H1 (cell line): ENCODE measurements at regions not wholly inside any gene's neighbourhood (a gene's known extent, or its start where the extent isn't known, plus 50 kb on each side); places are given as distances from the start of the nearest gene placed in this dataset.

Experiments used
- CTCF ChIA-PET: fragments of 300-600 bp; sonication (Branson Sonifier 250); formaldehyde crosslinking; loops from one replicate; lab custom pipeline; 2021; ENCODE audit not compliant: partially characterized antibody; lab: Charles Lee
- POLR2A ChIA-PET: fragments of 300-600 bp; sonication (Branson Sonifier 250); formaldehyde crosslinking; loops from one replicate; lab custom pipeline; 2021; ENCODE audit warnings: inconsistent platforms; ENCODE audit not compliant: partially characterized antibody; lab: Charles Lee
- DNase-seq, 2 experiments: peaks; one replicate each; pipeline versions ENCODE4 v3.0.0 to v3.0.0-alpha.2; 2010 to 2022; ENCODE audit warnings: low spot score in 2 of 2, low read depth in 1 of 2, mixed read lengths in 1 of 2
- FAIRE-seq: peaks from 2 replicates; lab custom pipeline; 2011; peaks lifted over from hg19 to GRCh38; lab: Jason Lieb, UNC
- H2AFZ ChIP-seq: 2 replicates; pipeline ENCODE4 v1.8.1; 2012; ENCODE audit warnings: low read length, inconsistent platforms
- H2AK5ac ChIP-seq: 2 replicates; pipeline ENCODE4 v1.6.1; 2013; ENCODE audit warnings: low read depth, low read length
- H2BK120ac ChIP-seq: replicated peaks from 2 replicates; pipeline ENCODE3; 2013; ENCODE audit warnings: low read depth, low read length, inconsistent platforms
- H2BK12ac ChIP-seq: 2 replicates; pipeline ENCODE4 v1.6.1; 2013; ENCODE audit warnings: low read depth, low read length
- H2BK15ac ChIP-seq: 2 replicates; pipeline ENCODE4 v1.6.1; 2013; ENCODE audit warnings: low read length
- H2BK20ac ChIP-seq: 2 replicates; pipeline ENCODE4 v1.6.1; 2013; ENCODE audit warnings: low read length
- H2BK5ac ChIP-seq: 2 replicates; pipeline ENCODE4 v1.6.1; 2013; ENCODE audit warnings: low read depth, low read length
- H3K14ac ChIP-seq: 2 replicates; pipeline ENCODE4 v1.6.1; 2013; ENCODE audit warnings: inconsistent platforms; ENCODE audit not compliant: insufficient read length
- H3K18ac ChIP-seq: 2 replicates; pipeline ENCODE4 v1.6.1; 2013; ENCODE audit warnings: low read length; ENCODE audit errors: extremely low read depth
- H3K23ac ChIP-seq: 2 replicates; pipeline ENCODE4 v1.6.1; 2013; ENCODE audit warnings: inconsistent platforms; ENCODE audit not compliant: insufficient read length
- H3K23me2 ChIP-seq: 2 replicates; pipeline ENCODE4 v1.6.1; 2013; ENCODE audit warnings: low read depth, low read length
- H3K27ac ChIP-seq: 2 replicates; pipeline ENCODE4 v1.6.1; 2011; ENCODE audit warnings: low read depth, low read length, inconsistent platforms
- H3K27me3 ChIP-seq, 4 experiments: replicated peaks in 1 of 4; 1 replicate in 1 of 4; 2 replicates in 3 of 4; pipeline versions ENCODE4 v1.6.1 to v1.8.1; 2011 to 2013; ENCODE audit warnings: low read length in 3 of 4, mild to moderate bottlenecking in 3 of 4, inconsistent platforms in 2 of 4, mixed read lengths in 2 of 4, moderate library complexity in 1 of 4; ENCODE audit not compliant: control insufficient read depth in 3 of 4, insufficient read depth in 3 of 4; ENCODE audit errors: extremely low read depth in 1 of 4
- H3K36me3 ChIP-seq, 4 experiments: 2 replicates each; pipeline versions ENCODE4 v1.6.1 to v1.8.1; 2011 to 2013; ENCODE audit warnings: mild to moderate bottlenecking in 4 of 4, low read length in 3 of 4, moderate library complexity in 2 of 4, control low read depth in 1 of 4, inconsistent platforms in 1 of 4; ENCODE audit not compliant: insufficient read depth in 4 of 4, control insufficient read depth in 2 of 4
- H3K4ac ChIP-seq: replicated peaks from 2 replicates; pipeline ENCODE3; 2013; ENCODE audit warnings: low read length, low read depth, mixed read lengths, inconsistent platforms; ENCODE audit not compliant: insufficient read length
- H3K4me1 ChIP-seq, 4 experiments: replicated peaks in 1 of 4; 1 replicate in 1 of 4; 2 replicates in 3 of 4; pipeline versions ENCODE4 v1.6.1 to v1.8.1; 2011 to 2013; ENCODE audit warnings: low read length in 3 of 4, inconsistent platforms in 2 of 4, mixed read lengths in 1 of 4; ENCODE audit not compliant: insufficient read depth in 4 of 4, control insufficient read depth in 3 of 4
- H3K4me2 ChIP-seq, 2 experiments: 2 replicates each; pipeline versions ENCODE4 v1.6.1 to v1.8.1; 2011 to 2013; ENCODE audit warnings: low read depth in 2 of 2, low read length in 2 of 2, control low read depth in 1 of 2, inconsistent platforms in 1 of 2, mild to moderate bottlenecking in 1 of 2; ENCODE audit not compliant: insufficient read depth in 1 of 2
- H3K4me3 ChIP-seq, 4 experiments: fragments of 200-600, 300-600 bp in 1 of 4; sonication (generic), shearing (Covaris generic), sonication (Bioruptor Twin) in 1 of 4; 2 replicates each; pipeline versions ENCODE4 v1.5.1 to v1.8.1; 2011 to 2016; ENCODE audit warnings: low read length in 4 of 4, low read depth in 3 of 4, control low read depth in 2 of 4, inconsistent platforms in 2 of 4, mild to moderate bottlenecking in 2 of 4, mixed read lengths in 1 of 4, moderate library complexity in 1 of 4; ENCODE audit not compliant: insufficient read depth in 2 of 4; ENCODE audit errors: extremely low read depth in 1 of 4
- H3K56ac ChIP-seq: replicated peaks from 2 replicates; pipeline ENCODE3; 2013; ENCODE audit warnings: low read depth, mild to moderate bottlenecking, mixed read lengths, low read length, inconsistent platforms; ENCODE audit not compliant: insufficient read length
- H3K79me1 ChIP-seq: 2 replicates; pipeline ENCODE4 v1.6.1; 2013; ENCODE audit warnings: low read depth, low read length, control low read depth
- H3K79me2 ChIP-seq, 2 experiments: 2 replicates each; pipeline versions ENCODE4 v1.6.1 to v1.8.1; 2012 to 2013; ENCODE audit warnings: low read length in 2 of 2, mild to moderate bottlenecking in 2 of 2, inconsistent platforms in 1 of 2; ENCODE audit not compliant: insufficient read depth in 2 of 2, control insufficient read depth in 1 of 2
- H3K9ac ChIP-seq, 4 experiments: replicated peaks in 1 of 4; 1 replicate in 1 of 4; 2 replicates in 3 of 4; pipeline versions ENCODE4 v1.6.1 to v1.8.1; 2011 to 2013; ENCODE audit warnings: low read depth in 3 of 4, low read length in 3 of 4, control low read depth in 2 of 4, mild to moderate bottlenecking in 2 of 4, moderate library complexity in 2 of 4, inconsistent platforms in 1 of 4; ENCODE audit errors: extremely low read depth in 1 of 4
- H3K9me3 ChIP-seq, 2 experiments: 2 replicates each; pipeline versions ENCODE4 v1.6.1 to v1.8.1; 2012 to 2013; ENCODE audit warnings: mild to moderate bottlenecking in 2 of 2, moderate library complexity in 2 of 2, control low read depth in 1 of 2, inconsistent platforms in 1 of 2, low read depth in 1 of 2, low read length in 1 of 2, mixed read lengths in 1 of 2; ENCODE audit not compliant: insufficient read depth in 2 of 2
- H4K20me1 ChIP-seq, 2 experiments: replicated peaks in 1 of 2; 2 replicates each; pipeline versions ENCODE3 to v1.8.1; 2011 to 2013; ENCODE audit warnings: inconsistent platforms in 2 of 2, low read length in 2 of 2, mild to moderate bottlenecking in 1 of 2; ENCODE audit not compliant: insufficient read depth in 2 of 2, control insufficient read depth in 1 of 2
- H4K5ac ChIP-seq: 2 replicates; pipeline ENCODE4 v1.6.1; 2013; ENCODE audit warnings: low read length, low read depth, mixed read lengths, inconsistent platforms; ENCODE audit not compliant: insufficient read length
- H4K8ac ChIP-seq: 2 replicates; pipeline ENCODE4 v1.8.0; 2013; ENCODE audit warnings: mild to moderate bottlenecking, moderate library complexity, low read length, inconsistent platforms; ENCODE audit not compliant: insufficient read depth; ENCODE audit errors: extremely low read depth
- H4K91ac ChIP-seq: replicated peaks from 2 replicates; pipeline ENCODE3; 2013; ENCODE audit warnings: low read length, mixed read lengths, inconsistent platforms; ENCODE audit not compliant: insufficient read length
- ATF2 ChIP-seq: IDR thresholded peaks from 2 replicates; pipeline ENCODE4 v1.6.1; 2012; ENCODE audit warnings: low read length, inconsistent platforms
- CTCF ChIP-seq, 3 experiments: IDR thresholded peaks; 1 replicate in 2 of 3; 2 replicates in 1 of 3; pipeline versions ENCODE4 v1.5.1 to v1.6.1; 2011; ENCODE audit warnings: low read length in 3 of 3, mild to moderate bottlenecking in 3 of 3, inconsistent platforms in 2 of 3, low read depth in 1 of 3, moderate library complexity in 1 of 3; ENCODE audit not compliant: insufficient read depth in 1 of 3; ENCODE audit errors: control extremely low read depth in 1 of 3
- GABPA ChIP-seq: IDR thresholded peaks from 2 replicates; pipeline ENCODE4 v1.6.1; 2011; ENCODE audit warnings: mild to moderate bottlenecking, low read length, moderate library complexity, borderline replicate concordance; ENCODE audit not compliant: insufficient read depth
- HDAC6 ChIP-seq: IDR thresholded peaks from one replicate; pipeline ENCODE4 v1.7.1; 2012; ENCODE audit warnings: low read depth, mild to moderate bottlenecking, inconsistent platforms, low read length, moderate library complexity
- NRF1 ChIP-seq: IDR thresholded peaks from 2 replicates; pipeline ENCODE4 v1.6.1; 2011; ENCODE audit warnings: mild to moderate bottlenecking, low read depth, low read length, improper control_type of control experiment
- PHF8 ChIP-seq: fragments of 200-600 bp; sonication (generic); conservative IDR thresholded peaks from 2 replicates; pipeline ENCODE4 v1.7.1; 2012; ENCODE audit warnings: low read depth, mild to moderate bottlenecking, inconsistent platforms, low read length, moderate library complexity
- RXRA ChIP-seq: IDR thresholded peaks from 2 replicates; pipeline ENCODE4 v1.6.1; 2011; ENCODE audit warnings: low read depth, mild to moderate bottlenecking, low read length, moderate library complexity; ENCODE audit not compliant: insufficient read depth
- TBP ChIP-seq: IDR thresholded peaks from 2 replicates; pipeline ENCODE4 v1.6.1; 2011; ENCODE audit warnings: low read depth, low read length, improper control_type of control experiment
- WGBS, 2 experiments: shearing (Covaris generic) in 1 of 2; methylation state at CpG; one replicate each; pipeline versions ENCODE4 v1.1.6 to v1.1.7; 2013 to 2015; ENCODE audit warnings: low lambda C conversion rate in 2 of 2, mixed read lengths in 2 of 2, inconsistent platforms in 1 of 2, low coverage in 1 of 2, missing lambda C conversion rate in 1 of 2; ENCODE audit not compliant: insufficient replicate concordance in 2 of 2, insufficient coverage in 1 of 2, insufficient read length in 1 of 2; ENCODE audit errors: extremely low coverage in 1 of 2, missing lambda C conversion rate in 1 of 2; 5-methylcytosine and 5-hydroxymethylcytosine counted together

- Histone ChIP-seq H2BK15ac (no peak overlapping the region), H4K20me1 (no peaks in the 10 kb centered on the region), H3K4me3 (no peak overlapping the region), H2AK5ac (no peak overlapping the region), H3K9me3 (peaks cover 0 to 5% of the 10 kb centered on the region in 2 experiments; a peak in 1 of 4 replicates), H4K91ac (no peak overlapping the region), H3K79me2 (no peaks in the 10 kb centered on the region), H2BK5ac (no peak overlapping the region), H2BK20ac (no peak overlapping the region), H3K14ac (no peak overlapping the region), H3K27me3 (no peaks in the 10 kb centered on the region), H3K18ac (no peak overlapping the region), H2BK120ac (no peak overlapping the region), H3K23ac (no peak overlapping the region), H3K56ac (no peak overlapping the region), H2AFZ (no peak overlapping the region), H4K5ac (no peak overlapping the region), H2BK12ac (no peak overlapping the region), H3K4ac (no peak overlapping the region), H3K36me3 (no peaks in the 10 kb centered on the region), H4K8ac (no peak overlapping the region), H3K4me2 (no peak overlapping the region), H3K27ac (no peak overlapping the region), H3K9ac (no peak overlapping the region), H3K23me2 (no peaks in the 10 kb centered on the region), H3K79me1 (no peaks in the 10 kb centered on the region), H3K4me1 (no peaks in the 10 kb centered on the region)
- ChIA-PET CTCF (no interaction called here), POLR2A (no interaction called here)
- no peak for DNase-seq
- TF ChIP-seq CTCF (IDR thresholded peaks at IDR 0.05; ENCODE audit: control extremely low read depth in 1 of 3, insufficient read depth in 1 of 3, low read depth in 1 of 3, low read length in 3 of 3), result no peak
- no peak for TF ChIP-seq GABPA
- no peak for TF ChIP-seq ATF2
- TF ChIP-seq HDAC6, result no peak
- TF ChIP-seq RXRA, result no peak
- no peak for TF ChIP-seq TBP
- no peak for TF ChIP-seq PHF8
- TF ChIP-seq NRF1, result no peak
- 89% methylated on average over 1 of the region's 1 CpG; no CpG with 5 or more reads in 1 of the 2 experiments for WGBS, 2 experiments
- FAIRE-seq, result no peak
These were observed 68.5 kb upstream of the LRIG3 start for GRCh38 chr12:58988643-58989344.
